A549 (cell line): ENCODE measurements at regions not wholly inside any gene's neighbourhood (a gene's known extent, or its start where the extent isn't known, plus 50 kb on each side); places are given as distances from the start of the nearest gene placed in this dataset.

Experiments
- ATAC-seq, 2 experiments: fragments of 200-7000 bp in 1 of 2; fragments of >200 bp in 1 of 2; cut with Nextera tagmentation in 1 of 2; cut with Tn5 transposase in 1 of 2; 3 replicates each; pipeline versions ENCODE4 v1.8.0 to v1.9.1; 2018 to 2020; ENCODE audit warnings: mild to moderate bottlenecking in 1 of 2, moderate library complexity in 1 of 2
- CTCF ChIA-PET: fragments of 300-600 bp; sonication (Branson Sonifier 250); formaldehyde crosslinking; extraction: SDS; loops from one replicate; lab custom pipeline; 2021; ENCODE audit warnings: antibody characterized with exemption, inconsistent platforms; lab: Yijun Ruan, JAX
- POLR2A ChIA-PET: fragments of 350-600 bp; formaldehyde crosslinking; extraction: SDS; loops from one replicate; lab custom pipeline; 2021; ENCODE audit warnings: antibody characterized with exemption, inconsistent platforms; lab: Yijun Ruan, JAX
- DNase-seq, 2 experiments: peaks; one replicate each; pipeline versions ENCODE4 v3.0.0 to v3.0.0-alpha.2; 2011 to 2016; ENCODE audit warnings: low read depth in 1 of 2, low spot score in 1 of 2
- FAIRE-seq: peaks from 2 replicates; lab custom pipeline; 2011; peaks lifted over from hg19 to GRCh38; lab: Jason Lieb, UNC
- H3K27ac ChIP-seq, 2 experiments: fragments of >200 bp; sonication (Bioruptor Twin); formaldehyde crosslinking; 3 replicates each; pipeline ENCODE4 v1.5.1; 2016 to 2017
- H3K4me1 ChIP-seq: fragments of >200 bp; sonication (Bioruptor Twin); formaldehyde crosslinking; 3 replicates; pipeline ENCODE4 v1.6.1; 2016
- H3K4me2 ChIP-seq: fragments of >200 bp; sonication (Bioruptor Twin); formaldehyde crosslinking; 3 replicates; pipeline ENCODE4 v1.6.1; 2016
- H3K4me3 ChIP-seq: fragments of >200 bp; sonication (Bioruptor Twin); formaldehyde crosslinking; 3 replicates; pipeline ENCODE4 v1.5.1; 2016
- H3K9me3 ChIP-seq: fragments of >200 bp; sonication (Bioruptor Twin); formaldehyde crosslinking; 3 replicates; pipeline ENCODE4 v1.6.1; 2016
- CEBPB ChIP-seq, 2 experiments: fragments of >200 bp in 1 of 2; sonication (Bioruptor Twin) in 1 of 2; formaldehyde crosslinking in 1 of 2; IDR thresholded peaks; 2 replicates each; pipeline ENCODE4 v1.6.1; 2012 to 2016
- CHD2 ChIP-seq: fragments of 150-350 bp; IDR thresholded peaks from 2 replicates; pipeline ENCODE4 v1.6.1; 2014; ENCODE audit warnings: low read length; ENCODE audit not compliant: partially characterized antibody
- CHD4 ChIP-seq: fragments of 200-600 bp; sonication (generic); IDR thresholded peaks from 2 replicates; pipeline ENCODE4 v1.6.1; 2016; ENCODE audit warnings: antibody characterized with exemption, mild to moderate bottlenecking, borderline replicate concordance
- EHF ChIP-seq: fragments of 250-450 bp; sonication (Bioruptor Pico); IDR thresholded peaks from 2 replicates; pipeline ENCODE4 v1.5.0; 2020; ENCODE audit warnings: mild to moderate bottlenecking
- EP300 ChIP-seq, 2 experiments: fragments of >200 bp; sonication (Bioruptor Twin); formaldehyde crosslinking; IDR thresholded peaks; 2 replicates in 1 of 2; 3 replicates in 1 of 2; pipeline ENCODE4 v1.6.1; 2016 to 2017
- FOSL2 ChIP-seq, 2 experiments: fragments of 450-650 bp in 1 of 2; fragments of >200 bp in 1 of 2; sonication (Bioruptor Twin) in 1 of 2; formaldehyde crosslinking; IDR thresholded peaks; 2 replicates each; pipeline versions ENCODE4 v1.5.0 to v1.6.1; 2016 to 2020; ENCODE audit warnings: mild to moderate bottlenecking in 1 of 2, moderate library complexity in 1 of 2
- GATA3 ChIP-seq: IDR thresholded peaks from 2 replicates; pipeline ENCODE4 v1.6.1; 2012; ENCODE audit warnings: borderline replicate concordance
- HOXB13 ChIP-seq: fragments of 250-450 bp; sonication (Bioruptor Pico); IDR thresholded peaks from 2 replicates; pipeline ENCODE4 v1.5.0; 2020; ENCODE audit warnings: low read depth, mild to moderate bottlenecking, moderate library complexity
- KDM5A ChIP-seq: fragments of 200-600 bp; sonication (generic); IDR thresholded peaks from 2 replicates; pipeline ENCODE4 v1.6.1; 2016; ENCODE audit warnings: antibody characterized with exemption, mild to moderate bottlenecking
- MAFK ChIP-seq: fragments of 450-650 bp; IDR thresholded peaks from 2 replicates; pipeline ENCODE4 v1.6.1; 2014; ENCODE audit not compliant: partially characterized antibody
- MAZ ChIP-seq: fragments of 150-350 bp; IDR thresholded peaks from 2 replicates; pipeline ENCODE4 v1.6.1; 2014; ENCODE audit warnings: antibody characterized with exemption, low read depth, low read length, borderline replicate concordance
- NFE2L2 ChIP-seq: fragments of 150-350 bp; conservative IDR thresholded peaks from 2 replicates; pipeline ENCODE4 v1.6.1; 2014; ENCODE audit warnings: low read length
- NPAS2 ChIP-seq: fragments of 250-450 bp; sonication (Bioruptor Pico); IDR thresholded peaks from 2 replicates; pipeline ENCODE4 v1.8.0; 2022; ENCODE audit warnings: mild to moderate bottlenecking, moderate library complexity, borderline replicate concordance
- NR3C1 ChIP-seq: fragments of >200 bp; sonication (Bioruptor Twin); formaldehyde crosslinking; IDR thresholded peaks from 3 replicates; pipeline ENCODE4 v1.6.1; 2017
- PHF8 ChIP-seq: fragments of 200-600 bp; sonication (generic); IDR thresholded peaks from 2 replicates; pipeline ENCODE4 v1.6.1; 2016; ENCODE audit warnings: low read depth, mild to moderate bottlenecking, antibody characterized with exemption, moderate library complexity, borderline replicate concordance
- REST ChIP-seq: fragments of 200-600 bp; sonication (generic); IDR thresholded peaks from 2 replicates; pipeline ENCODE4 v1.6.1; 2016; ENCODE audit warnings: antibody characterized with exemption, mild to moderate bottlenecking, moderate library complexity
- RFX5 ChIP-seq: fragments of 450-650 bp; IDR thresholded peaks from 2 replicates; pipeline ENCODE4 v1.7.1; 2014; ENCODE audit warnings: antibody characterized with exemption, mild to moderate bottlenecking, moderate library complexity
- SREBF2 ChIP-seq: fragments of 450-650 bp; IDR thresholded peaks from 2 replicates; pipeline ENCODE4 v1.6.1; 2014; ENCODE audit warnings: mild to moderate bottlenecking, moderate library complexity
- TP53 ChIP-seq: fragments of 250-450 bp; sonication (Bioruptor Pico); IDR thresholded peaks from 2 replicates; pipeline ENCODE4 v1.5.0; 2021; ENCODE audit warnings: mild to moderate bottlenecking, moderate library complexity
- ZC3H11A ChIP-seq: fragments of 450-650 bp; IDR thresholded peaks from 2 replicates; pipeline ENCODE4 v1.6.1; 2014; ENCODE audit warnings: antibody characterized with exemption, mild to moderate bottlenecking
- ZSCAN20 ChIP-seq: fragments of 250-450 bp; sonication (Bioruptor Pico); IDR thresholded peaks from 2 replicates; pipeline ENCODE4 v1.8.0; 2022; ENCODE audit warnings: mild to moderate bottlenecking, moderate library complexity
- WGBS: methylation state at CpG from one replicate; pipeline ENCODE4 v1.1.6; 2017; ENCODE audit errors: missing lambda C conversion rate; 5-methylcytosine and 5-hydroxymethylcytosine counted together
- TF ChIP-seq, protein P1 (sequence below): fragments of 250-450 bp; sonication (Bioruptor Pico); IDR thresholded peaks from 2 replicates; pipeline ENCODE4 v1.5.0; 2020; ENCODE audit warnings: low read depth, mild to moderate bottlenecking, moderate library complexity

GRCh38 chr18:73283788-73284187, 416.0 kb upstream of the NETO1 start:
- FAIRE-seq = no peak
- no peak for ATAC-seq
- CTCF ChIA-PET = no interaction called here
- Histone ChIP-seq H3K27ac (no peak overlapping the region), H3K9me3 (no peaks in the 10 kb centered on the region), H3K4me2 (no peak overlapping the region), H3K4me1 (peaks cover 5% of the 10 kb centered on the region; the same call in 1 of the 3 replicates), H3K4me3 (no peak overlapping the region)
- WGBS = 84% methylated on average over 4 of the region's 5 CpGs
- POLR2A ChIA-PET = no interaction called here
- DNase-seq = no peak
- TF ChIP-seq HOXB13 (CRISPR knock-in tag) (no peak), REST (no peak), CHD2 (no peak), CHD4 (no peak)

- Histone ChIP-seq H3K9me3 (no peaks in the 10 kb centered on the region), H3K4me1 (peaks cover 5% of the 10 kb centered on the region; the same call in 1 of the 3 replicates), H3K4me2 (no peak overlapping the region), H3K4me3 (no peak overlapping the region), H3K27ac (no peak overlapping the region)
- CTCF ChIA-PET = no interaction called here
- TF ChIP-seq KDM5A (no peak), HOXB13 (CRISPR knock-in tag) (no peak), FOSL2 (IDR thresholded peaks at IDR 0.05) (no peak), FOSL2 (CRISPR knock-in tag; IDR thresholded peaks at IDR 0.05) (peak; percentile 52)
- 75% methylated on average over 2 of the region's 2 CpGs for WGBS
- POLR2A ChIA-PET = no interaction called here
- ATAC-seq = peak in 1 of 2 experiments; percentile 39; a peak in 2 of 6 replicates
- DNase-seq = no peak
- FAIRE-seq = no peak
Measured at GRCh38 chr18:73283032-73283431, 415.2 kb upstream of the NETO1 start.

DNA sequence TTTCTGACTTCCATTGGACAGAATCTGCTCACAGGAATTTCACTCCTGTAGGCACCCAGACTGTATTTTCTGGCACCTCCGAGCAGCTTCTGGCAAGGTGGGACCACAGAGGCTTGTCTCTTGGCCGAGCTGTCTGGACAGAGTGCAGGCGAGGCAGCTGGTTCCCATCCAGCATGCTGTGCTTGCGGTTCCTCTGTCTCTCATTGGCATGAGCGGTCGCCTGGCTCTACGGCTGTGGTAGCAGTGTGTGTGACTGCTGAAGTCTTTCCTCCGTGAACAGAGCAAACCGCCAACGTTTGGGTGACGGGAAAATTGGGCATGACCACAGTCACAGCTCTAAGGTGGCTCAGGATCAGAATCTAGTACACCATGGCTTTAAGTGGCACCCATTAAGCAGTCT, 411.7 kb upstream of the NETO1 start:
- ChIA-PET POLR2A (no interaction called here), CTCF (interaction anchor here (0.8 to 0.9 kb wide), 2 partner anchors 9 to 10 kb away, joined by 3 read pairs; no protein-coding TSS in a partner anchor)
- Histone ChIP-seq H3K9me3 (no peaks in the 10 kb centered on the region), H3K4me2 (no peak overlapping the region), H3K4me3 (no peak overlapping the region), H3K27ac (no peak overlapping the region), H3K4me1 (peaks cover 5% of the 10 kb centered on the region; the same call in 1 of the 3 replicates)
- 63% methylated on average over 1 of the region's 11 CpGs for WGBS
- ATAC-seq (no peak), FAIRE-seq (no peak), DNase-seq (no peak)
- TF ChIP-seq CHD2 = no peak
- TF ChIP-seq RFX5 = no peak
- TF ChIP-seq GATA3 = no peak
- no peak for TF ChIP-seq NFE2L2
- no peak for TF ChIP-seq MAZ
- TF ChIP-seq NPAS2 (CRISPR knock-in tag) = no peak
- no peak for TF ChIP-seq NR3C1
- TF ChIP-seq KDM5A = no peak

- H3K4me3 ChIP-seq = peak overlapping the region; percentile 29; the same call in 1 of the 3 replicates
- ATAC-seq (peak; percentile 81 to 92), FAIRE-seq (no peak), DNase-seq (peak in 1 of 2 experiments; percentile 86)
- H3K9me3 ChIP-seq = no peaks in the 10 kb centered on the region
- H3K4me2 ChIP-seq = peak overlapping the region; percentile 82
- peak overlapping the region; percentile 79 to 82 for H3K27ac ChIP-seq
- CTCF ChIA-PET = no interaction called here
- POLR2A ChIA-PET = interaction anchor here (0.6 kb wide), 1 partner anchor 11 kb away, joined by 3 read pairs; no protein-coding TSS in a partner anchor
- TF ChIP-seq, protein P1, sequence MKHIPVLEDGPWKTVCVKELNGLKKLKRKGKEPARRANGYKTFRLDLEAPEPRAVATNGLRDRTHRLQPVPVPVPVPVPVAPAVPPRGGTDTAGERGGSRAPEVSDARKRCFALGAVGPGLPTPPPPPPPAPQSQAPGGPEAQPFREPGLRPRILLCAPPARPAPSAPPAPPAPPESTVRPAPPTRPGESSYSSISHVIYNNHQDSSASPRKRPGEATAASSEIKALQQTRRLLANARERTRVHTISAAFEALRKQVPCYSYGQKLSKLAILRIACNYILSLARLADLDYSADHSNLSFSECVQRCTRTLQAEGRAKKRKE (CRISPR knock-in tag) = no peak
- TF ChIP-seq RFX5 = no peak
- TF ChIP-seq EP300 (IDR thresholded peaks at IDR 0.05) = 0 out of 5 replicates have a peak, but pooled peaks of 1 of the 2 experiments have one; percentile 26
- TF ChIP-seq CEBPB (IDR thresholded peaks at IDR 0.05) = peak; percentile 64 to 71
- no peak for TF ChIP-seq SREBF2
- no peak for TF ChIP-seq TP53
- no peak for TF ChIP-seq NPAS2 (CRISPR knock-in tag)
- TF ChIP-seq PHF8 = no peak
- TF ChIP-seq MAFK = no peak
- peak; percentile 41; the same call in 1 of the 2 replicates for TF ChIP-seq GATA3
- no peak for TF ChIP-seq EHF
- TF ChIP-seq ZSCAN20 (CRISPR knock-in tag) = no peak
- TF ChIP-seq FOSL2 (IDR thresholded peaks at IDR 0.05) = no peak
- peak; percentile 23; the same call in 1 of the 2 replicates for TF ChIP-seq FOSL2 (CRISPR knock-in tag; IDR thresholded peaks at IDR 0.05)
- no peak for TF ChIP-seq HOXB13 (CRISPR knock-in tag)
- no peak for TF ChIP-seq ZC3H11A
- WGBS = 36% methylated on average over 9 of the region's 9 CpGs
- 0 out of 3 replicates have a peak, but pooled peaks cover 3% of the 10 kb centered on the region for H3K4me1 ChIP-seq
Measured at GRCh38 chr18:73274812-73275621, 407.2 kb upstream of the NETO1 start.
